HepG2 (cell line): ENCODE measurements at regions not wholly inside any gene's neighbourhood (a gene's known extent, or its start where the extent isn't known, plus 50 kb on each side); places are given as distances from the start of the nearest gene placed in this dataset.

ENCODE experiments used
- ATAC-seq: fragments of 200-7000 bp; cut with Tn5 transposase; 3 replicates; pipeline ENCODE4 v1.9.1; 2020; ENCODE audit warnings: mild to moderate bottlenecking, moderate library complexity
- BruUV-seq: library from RNA; stranded (reverse); fragments of 400-500 nt; replicated peaks from 2 replicates; lab custom pipeline; 2021; lab: Mats Ljungman, UMichigan
- CTCF ChIA-PET: fragments of 300-600 bp; formaldehyde crosslinking; extraction: SDS; loops from one replicate; lab custom pipeline; 2021; ENCODE audit warnings: low total read pairs, inconsistent platforms, low intra/inter-chr PET ratio; lab: Yijun Ruan, JAX
- POLR2A ChIA-PET: fragments of 350-600 bp; sonication (Branson Sonifier 250); formaldehyde crosslinking; loops from one replicate; lab custom pipeline; 2020; ENCODE audit warnings: antibody characterized with exemption, inconsistent platforms; lab: Yijun Ruan, JAX
- DNase-seq: peaks from one replicate; pipeline ENCODE4 v3.0.0-alpha.2; 2015; ENCODE audit warnings: low spot score
- FAIRE-seq: peaks from 3 replicates; lab custom pipeline; 2011; peaks lifted over from hg19 to GRCh38; lab: Jason Lieb, UNC
- H2AFZ ChIP-seq: one replicate; pipeline ENCODE4 v1.6.1; 2011; ENCODE audit warnings: low read length, inconsistent platforms
- H3K27ac ChIP-seq: fragments of 300-600 bp; 3 replicates; pipeline ENCODE4 v1.8.0; 2011; ENCODE audit warnings: mixed run types, mild to moderate bottlenecking, mixed read lengths, low read length, inconsistent platforms; ENCODE audit not compliant: insufficient read depth; ENCODE audit errors: extremely low read length
- H3K27me3 ChIP-seq, 2 experiments: fragments of 200-600 bp in 1 of 2; 2 replicates in 1 of 2; 3 replicates in 1 of 2; pipeline versions ENCODE4 v1.6.0 to v1.8.0; 2011; ENCODE audit warnings: low read length in 2 of 2, mild to moderate bottlenecking in 2 of 2, moderate library complexity in 2 of 2, inconsistent platforms in 1 of 2; ENCODE audit not compliant: insufficient read depth in 2 of 2, control insufficient read depth in 1 of 2
- H3K36me3 ChIP-seq, 2 experiments: fragments of 200-600 bp in 1 of 2; replicated peaks in 1 of 2; 2 replicates in 1 of 2; 3 replicates in 1 of 2; pipeline versions ENCODE4 v1.5.1 to v1.8.0; 2011; ENCODE audit warnings: low read length in 2 of 2, inconsistent platforms in 1 of 2; ENCODE audit not compliant: insufficient read depth in 2 of 2, control insufficient read depth in 1 of 2
- H3K4me1 ChIP-seq: 2 replicates; pipeline ENCODE4 v1.5.1; 2012; ENCODE audit warnings: low read length, inconsistent platforms; ENCODE audit not compliant: insufficient read depth
- H3K4me2 ChIP-seq: 2 replicates; pipeline ENCODE4 v1.6.0; 2011; ENCODE audit warnings: low read depth, low read length, inconsistent platforms
- H3K4me3 ChIP-seq, 3 experiments: fragments of 200-600 bp in 1 of 3; sonication (generic), shearing (Covaris generic) in 1 of 3; replicated peaks in 1 of 3; 2 replicates each; pipeline ENCODE4 v1.5.1; 2011 to 2016; ENCODE audit warnings: low read length in 3 of 3, inconsistent platforms in 2 of 3, low read depth in 2 of 3, mild to moderate bottlenecking in 2 of 3, control low read depth in 1 of 3, mixed read lengths in 1 of 3; ENCODE audit not compliant: insufficient read depth in 1 of 3
- H3K79me2 ChIP-seq: one replicate; pipeline ENCODE4 v1.6.1; 2011; ENCODE audit warnings: low read length, inconsistent platforms; ENCODE audit not compliant: insufficient read depth
- H3K9ac ChIP-seq: 2 replicates; pipeline ENCODE4 v1.6.0; 2011; ENCODE audit warnings: mild to moderate bottlenecking, low read depth, low read length, inconsistent platforms; ENCODE audit not compliant: insufficient read depth
- H3K9me3 ChIP-seq: 2 replicates; pipeline ENCODE4 v1.5.1; 2012; ENCODE audit warnings: mild to moderate bottlenecking, low read length
- H4K20me1 ChIP-seq: 2 replicates; pipeline ENCODE4 v1.6.0; 2011; ENCODE audit warnings: inconsistent platforms, mild to moderate bottlenecking, low read length, moderate library complexity; ENCODE audit not compliant: insufficient read depth
- KDM6A ChIP-seq: IDR thresholded peaks from 2 replicates; pipeline ENCODE4 v1.6.1; 2016; ENCODE audit warnings: low read depth
- SSRP1 ChIP-seq: IDR thresholded peaks from 2 replicates; pipeline ENCODE4 v1.6.1; 2016; ENCODE audit warnings: control low read depth
- TP53 ChIP-seq: sonication (generic); formaldehyde crosslinking; conservative IDR thresholded peaks from 2 replicates; pipeline ENCODE4 v1.4.0; 2020; ENCODE audit warnings: missing genetic modification reagents
- ZNF460 ChIP-seq: sonication (generic); formaldehyde crosslinking; IDR thresholded peaks from 2 replicates; pipeline ENCODE4 v1.5.1; 2020; ENCODE audit warnings: missing genetic modification reagents, mild to moderate bottlenecking, borderline replicate concordance
- WGBS: methylation state at CpG from one replicate; pipeline ENCODE4 v1.1.6; 2017; ENCODE audit warnings: low lambda C conversion rate; 5-methylcytosine and 5-hydroxymethylcytosine counted together
- in situ Hi-C: cut with HindIII; loops from 2 replicates; pipeline ENCODE4 v1.10.0; 2017; ENCODE audit warnings: low pct_unique_long_range_greater_than_20kb; ENCODE audit not compliant: extremely low pct_ligation_motif_present
- intact Hi-C: fragments of 100-400 bp; cut with micrococcal nuclease; formaldehyde crosslinking; loops from one replicate; pipeline ENCODE4 v1.10.0; 2022; ENCODE audit not compliant: unreplicated experiment
- TF ChIP-seq, protein P1 (sequence below): sonication (generic); formaldehyde crosslinking; IDR thresholded peaks from 2 replicates; pipeline ENCODE4 v1.8.0; 2022; ENCODE audit warnings: missing genetic modification reagents, mild to moderate bottlenecking, moderate library complexity, borderline replicate concordance
- TF ChIP-seq, protein P2 (sequence below): sonication (generic); formaldehyde crosslinking; IDR thresholded peaks from one replicate; pipeline ENCODE4 v1.5.1; 2020; ENCODE audit warnings: mild to moderate bottlenecking, missing genetic modification reagents; ENCODE audit errors: not compliant biosample characterization

DNA sequence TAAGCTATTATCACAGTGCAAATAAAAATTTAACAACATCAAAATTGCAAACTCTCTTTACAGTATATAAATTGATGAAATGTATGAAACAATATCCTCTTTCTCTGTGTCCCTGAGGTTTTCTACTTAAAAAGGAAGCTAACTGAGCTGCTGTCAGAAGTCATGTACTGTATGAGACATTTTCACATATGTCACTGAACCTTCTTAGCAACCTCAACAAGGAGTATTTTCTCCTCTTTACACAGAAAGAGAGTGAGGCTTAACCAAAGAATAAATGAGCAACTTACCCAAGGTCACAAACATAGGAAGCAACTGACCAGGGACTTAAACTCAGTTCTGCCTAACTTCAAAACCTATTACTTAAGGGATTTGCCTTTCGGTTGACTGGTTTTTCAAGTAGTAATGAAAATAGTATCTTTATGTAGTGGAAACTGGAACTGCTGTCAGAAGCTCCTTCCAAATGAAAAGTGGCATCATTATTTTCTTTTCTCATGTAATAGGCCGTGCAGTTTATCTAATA lies 288.9 kb downstream of the LRRIQ3 start (continued):
- no peak for TF ChIP-seq ZNF460 (CRISPR knock-in tag)
- no peak for TF ChIP-seq KDM6A (CRISPR knock-in tag)

DNA sequence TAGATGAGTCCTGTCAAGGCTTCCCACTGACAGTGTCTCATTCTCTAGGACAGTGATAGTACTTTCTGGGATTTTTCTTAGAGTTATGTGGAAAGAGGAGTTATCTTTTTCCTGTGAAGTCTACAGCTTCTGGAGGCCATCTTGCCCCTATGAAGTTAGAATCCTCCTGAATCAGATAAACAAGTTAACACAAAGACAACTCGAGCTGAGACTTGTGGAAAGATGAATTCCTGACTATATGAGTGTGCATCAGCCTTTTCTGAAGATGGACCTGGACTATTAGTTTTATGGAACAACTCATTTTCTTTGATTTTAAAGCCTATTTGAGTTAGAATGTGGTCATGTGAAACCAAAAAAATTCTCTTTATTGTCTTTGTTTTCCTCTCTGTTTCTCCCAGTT lies 290.9 kb downstream of the LRRIQ3 start:
- in situ Hi-C loops = no loop called here
- FAIRE-seq (no peak), DNase-seq (no peak), ATAC-seq (no peak)
- no peak overlapping the region for H2AFZ ChIP-seq
- H3K9ac ChIP-seq = no peak overlapping the region
- WGBS = 0% methylated on average over 1 of the region's 1 CpG
- no peaks in the 10 kb centered on the region for H3K27me3 ChIP-seq
- no TSS peak for BruUV-seq
- ChIA-PET CTCF (no interaction called here), POLR2A (no interaction called here)
- peaks cover 49% of the 10 kb centered on the region for H3K9me3 ChIP-seq
- intact Hi-C loops = no loop called here
- H3K36me3 ChIP-seq = no peaks in the 10 kb centered on the region
- H3K4me1 ChIP-seq = no peaks in the 10 kb centered on the region
- no peak overlapping the region for H3K4me2 ChIP-seq
- H3K4me3 ChIP-seq = no peak overlapping the region
- no peaks in the 10 kb centered on the region for H3K79me2 ChIP-seq
- H3K27ac ChIP-seq = no peak overlapping the region
- no peaks in the 10 kb centered on the region for H4K20me1 ChIP-seq
- TF ChIP-seq, protein P1, sequence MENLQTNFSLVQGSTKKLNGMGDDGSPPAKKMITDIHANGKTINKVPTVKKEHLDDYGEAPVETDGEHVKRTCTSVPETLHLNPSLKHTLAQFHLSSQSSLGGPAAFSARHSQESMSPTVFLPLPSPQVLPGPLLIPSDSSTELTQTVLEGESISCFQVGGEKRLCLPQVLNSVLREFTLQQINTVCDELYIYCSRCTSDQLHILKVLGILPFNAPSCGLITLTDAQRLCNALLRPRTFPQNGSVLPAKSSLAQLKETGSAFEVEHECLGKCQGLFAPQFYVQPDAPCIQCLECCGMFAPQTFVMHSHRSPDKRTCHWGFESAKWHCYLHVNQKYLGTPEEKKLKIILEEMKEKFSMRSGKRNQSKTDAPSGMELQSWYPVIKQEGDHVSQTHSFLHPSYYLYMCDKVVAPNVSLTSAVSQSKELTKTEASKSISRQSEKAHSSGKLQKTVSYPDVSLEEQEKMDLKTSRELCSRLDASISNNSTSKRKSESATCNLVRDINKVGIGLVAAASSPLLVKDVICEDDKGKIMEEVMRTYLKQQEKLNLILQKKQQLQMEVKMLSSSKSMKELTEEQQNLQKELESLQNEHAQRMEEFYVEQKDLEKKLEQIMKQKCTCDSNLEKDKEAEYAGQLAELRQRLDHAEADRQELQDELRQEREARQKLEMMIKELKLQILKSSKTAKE (CRISPR knock-in tag) = no peak
- TF ChIP-seq TP53 (CRISPR knock-in tag) (no peak), SSRP1 (CRISPR knock-in tag) (no peak)
- TF ChIP-seq, protein P2, sequence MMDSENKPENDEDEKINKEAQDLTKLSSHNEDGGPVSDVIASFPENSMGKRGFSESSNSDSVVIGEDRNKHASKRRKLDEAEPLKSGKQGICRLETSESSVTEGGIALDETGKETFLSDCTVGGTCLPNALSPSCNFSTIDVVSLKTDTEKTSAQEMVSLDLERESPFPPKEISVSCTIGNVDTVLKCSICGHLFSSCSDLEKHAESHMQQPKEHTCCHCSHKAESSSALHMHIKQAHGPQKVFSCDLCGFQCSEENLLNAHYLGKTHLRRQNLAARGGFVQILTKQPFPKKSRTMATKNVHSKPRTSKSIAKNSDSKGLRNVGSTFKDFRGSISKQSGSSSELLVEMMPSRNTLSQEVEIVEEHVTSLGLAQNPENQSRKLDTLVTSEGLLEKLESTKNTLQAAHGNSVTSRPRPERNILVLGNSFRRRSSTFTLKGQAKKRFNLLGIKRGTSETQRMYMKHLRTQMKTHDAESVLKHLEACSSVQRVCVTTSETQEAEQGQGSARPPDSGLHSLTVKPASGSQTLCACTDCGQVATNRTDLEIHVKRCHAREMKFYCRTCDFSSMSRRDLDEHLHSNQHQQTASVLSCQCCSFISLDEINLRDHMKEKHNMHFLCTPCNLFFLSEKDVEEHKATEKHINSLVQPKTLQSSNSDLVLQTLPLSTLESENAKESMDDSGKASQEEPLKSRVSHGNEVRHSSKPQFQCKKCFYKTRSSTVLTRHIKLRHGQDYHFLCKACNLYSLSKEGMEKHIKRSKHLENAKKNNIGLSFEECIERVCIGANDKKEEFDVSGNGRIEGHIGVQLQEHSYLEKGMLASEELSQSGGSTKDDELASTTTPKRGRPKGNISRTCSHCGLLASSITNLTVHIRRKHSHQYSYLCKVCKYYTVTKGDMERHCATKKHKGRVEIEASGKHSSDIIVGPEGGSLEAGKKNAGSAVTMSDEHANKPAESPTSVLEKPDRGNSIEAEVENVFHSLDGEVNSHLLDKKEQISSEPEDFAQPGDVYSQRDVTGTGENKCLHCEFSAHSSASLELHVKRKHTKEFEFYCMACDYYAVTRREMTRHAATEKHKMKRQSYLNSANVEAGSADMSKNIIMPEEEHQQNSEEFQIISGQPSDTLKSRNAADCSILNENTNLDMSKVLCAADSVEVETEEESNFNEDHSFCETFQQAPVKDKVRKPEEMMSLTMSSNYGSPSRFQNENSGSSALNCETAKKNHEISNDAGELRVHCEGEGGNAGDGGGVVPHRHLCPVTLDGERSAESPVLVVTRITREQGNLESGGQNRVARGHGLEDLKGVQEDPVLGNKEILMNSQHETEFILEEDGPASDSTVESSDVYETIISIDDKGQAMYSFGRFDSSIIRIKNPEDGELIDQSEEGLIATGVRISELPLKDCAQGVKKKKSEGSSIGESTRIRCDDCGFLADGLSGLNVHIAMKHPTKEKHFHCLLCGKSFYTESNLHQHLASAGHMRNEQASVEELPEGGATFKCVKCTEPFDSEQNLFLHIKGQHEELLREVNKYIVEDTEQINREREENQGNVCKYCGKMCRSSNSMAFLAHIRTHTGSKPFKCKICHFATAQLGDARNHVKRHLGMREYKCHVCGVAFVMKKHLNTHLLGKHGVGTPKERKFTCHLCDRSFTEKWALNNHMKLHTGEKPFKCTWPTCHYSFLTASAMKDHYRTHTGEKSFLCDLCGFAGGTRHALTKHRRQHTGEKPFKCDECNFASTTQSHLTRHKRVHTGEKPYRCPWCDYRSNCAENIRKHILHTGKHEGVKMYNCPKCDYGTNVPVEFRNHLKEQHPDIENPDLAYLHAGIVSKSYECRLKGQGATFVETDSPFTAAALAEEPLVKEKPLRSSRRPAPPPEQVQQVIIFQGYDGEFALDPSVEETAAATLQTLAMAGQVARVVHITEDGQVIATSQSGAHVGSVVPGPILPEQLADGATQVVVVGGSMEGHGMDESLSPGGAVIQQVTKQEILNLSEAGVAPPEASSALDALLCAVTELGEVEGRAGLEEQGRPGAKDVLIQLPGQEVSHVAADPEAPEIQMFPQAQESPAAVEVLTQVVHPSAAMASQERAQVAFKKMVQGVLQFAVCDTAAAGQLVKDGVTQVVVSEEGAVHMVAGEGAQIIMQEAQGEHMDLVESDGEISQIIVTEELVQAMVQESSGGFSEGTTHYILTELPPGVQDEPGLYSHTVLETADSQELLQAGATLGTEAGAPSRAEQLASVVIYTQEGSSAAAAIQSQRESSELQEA (CRISPR knock-in tag) = no peak
